Glomerular visceral epithelial cell (primary cell): ENCODE measurements at regions not wholly inside any gene's neighbourhood (a gene's known extent, or its start where the extent isn't known, plus 50 kb on each side); places are given as distances from the start of the nearest gene placed in this dataset.
A peak's percentile ranks its signal among the peaks of the same experiment; 100 is the strongest.

ENCODE experiments used
- DNase-seq: peaks from one replicate; pipeline ENCODE4 v3.0.0-alpha.2; 2016; ENCODE audit errors: extremely low spot score

- DNase-seq: no peak
These were observed 169.5 kb downstream of the DIPK2A start for GRCh38 chr3:144141074-144141473.

DNA sequence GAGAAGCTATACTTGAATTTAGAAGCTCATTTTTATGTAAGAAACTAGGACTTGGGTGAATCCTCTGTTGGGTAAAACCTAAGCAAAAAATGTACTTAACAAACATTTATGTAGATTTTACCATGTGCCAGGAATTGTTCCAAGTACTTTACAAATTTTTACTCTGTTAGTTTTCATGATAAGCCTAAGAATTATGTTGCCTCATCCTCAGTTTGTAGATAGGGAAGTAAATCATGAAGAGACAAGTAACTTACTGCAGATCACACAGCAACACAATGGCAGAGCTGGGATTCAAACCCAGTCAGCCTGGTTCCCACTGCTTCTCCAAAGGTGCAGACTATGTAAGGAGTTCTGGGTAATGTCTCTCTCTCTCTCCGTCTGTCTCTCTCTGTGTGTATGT is 169.9 kb downstream of the DIPK2A start:
- no peak for DNase-seq

- no peak for DNase-seq
These were observed 170.7 kb downstream of the DIPK2A start for GRCh38 chr3:144142151-144142840.

DNA sequence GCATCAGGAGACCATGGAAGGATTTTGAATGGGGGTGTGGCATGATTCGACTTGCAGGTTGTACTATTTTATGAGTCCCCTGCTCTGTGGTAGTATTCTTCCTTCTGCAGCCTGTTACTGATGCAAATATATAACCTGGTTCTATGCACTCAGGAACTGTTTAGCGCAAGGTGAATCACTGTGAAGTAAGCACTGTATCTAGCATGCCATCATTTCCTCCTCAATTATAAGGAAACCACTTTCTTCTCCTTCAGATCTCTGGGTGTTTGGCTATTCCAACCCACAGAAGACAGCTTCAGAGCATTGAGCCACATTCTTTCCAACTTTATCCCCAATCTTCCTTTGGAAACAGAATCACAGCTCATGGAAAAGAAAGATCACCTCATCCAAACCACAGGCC is 176.7 kb downstream of the DIPK2A start:
- no peak for DNase-seq

DNA sequence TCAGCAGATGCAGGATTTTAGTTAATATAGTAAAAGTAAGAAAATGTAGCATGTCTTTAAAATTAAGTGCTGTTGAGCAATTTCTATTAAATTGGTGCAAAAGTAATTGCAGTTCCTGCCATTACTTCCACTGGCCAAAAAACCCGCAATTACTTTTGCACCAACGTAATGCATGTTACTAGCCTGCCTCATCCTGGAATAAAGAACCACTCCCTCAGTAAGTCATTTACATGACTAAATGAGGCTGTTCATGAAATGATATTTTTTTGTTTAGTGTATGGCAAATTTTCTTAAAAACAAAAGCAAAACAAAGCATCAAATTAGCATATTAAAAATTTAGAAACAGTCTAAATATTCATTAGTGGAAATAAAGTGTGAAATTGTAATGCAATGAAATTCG is 180.4 kb downstream of the DIPK2A start:
- no peak for DNase-seq

DNA sequence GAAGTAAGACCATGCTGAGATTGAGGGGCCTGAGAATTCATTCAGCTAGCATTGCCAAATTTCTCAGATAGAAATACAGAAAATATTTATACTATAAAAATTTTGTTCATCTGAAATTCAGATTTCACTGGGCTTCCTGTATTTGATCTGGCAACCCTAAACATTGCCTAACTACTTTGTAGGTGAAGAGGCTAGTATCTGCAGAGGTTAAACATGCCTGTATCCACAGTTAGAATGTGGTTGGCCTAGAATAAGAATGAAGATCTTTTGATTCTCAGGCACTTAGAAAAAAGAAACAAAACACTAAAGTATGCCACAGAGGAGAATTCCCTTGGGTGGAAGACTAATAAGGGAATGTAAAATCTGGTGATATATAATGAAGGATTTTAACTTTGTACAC is 189.0 kb downstream of the DIPK2A start:
- DNase-seq: no peak

DNA sequence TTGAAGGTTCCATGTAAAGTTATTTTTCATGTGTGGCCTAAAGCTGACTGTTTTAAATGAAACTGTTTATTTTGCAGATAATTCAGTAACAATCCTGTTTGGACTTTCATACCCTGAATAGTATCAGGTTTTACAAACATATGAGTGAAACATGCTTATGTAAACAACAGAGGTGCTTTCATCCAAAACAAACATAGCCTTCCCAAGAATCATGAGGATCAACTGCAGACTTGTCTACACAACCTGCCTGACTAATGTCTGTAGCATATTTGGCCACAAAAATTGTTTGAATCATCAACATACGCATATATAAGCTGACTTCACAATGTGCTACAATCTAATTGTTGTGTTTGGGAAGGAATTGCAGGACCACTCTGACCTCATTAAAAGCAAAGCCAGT is 190.4 kb downstream of the DIPK2A start:
- no peak for DNase-seq

- no peak for DNase-seq
These were observed 192.7 kb downstream of the DIPK2A start for GRCh38 chr3:144164352-144164751.

GRCh38 chr3:144165482-144165881 is 193.9 kb downstream of the DIPK2A start:
- no peak for DNase-seq

DNA sequence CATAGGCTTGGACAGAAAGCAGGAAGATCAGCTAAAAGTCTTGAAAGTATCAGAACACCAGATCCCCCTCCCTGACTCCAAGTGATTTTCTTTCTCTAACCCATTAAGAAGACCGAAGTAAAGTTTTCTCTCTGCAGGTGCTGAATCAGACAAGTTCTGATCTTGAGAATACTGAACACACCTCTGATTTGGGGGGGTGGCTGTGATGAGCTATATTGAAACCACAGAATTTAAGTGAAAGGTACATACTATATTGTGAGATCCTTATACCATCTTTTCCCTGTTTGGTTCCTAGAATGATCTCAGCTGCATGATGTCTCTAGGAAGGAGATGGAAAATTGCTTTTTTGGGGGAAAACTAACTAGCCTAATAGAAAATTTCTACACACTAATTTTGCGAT is 196.0 kb downstream of the DIPK2A start:
- DNase-seq: no peak

- DNase-seq: no peak
These were observed 201.9 kb downstream of the DIPK2A start for GRCh38 chr3:144173491-144173890.

- no peak for DNase-seq
These were observed 204.2 kb downstream of the DIPK2A start for GRCh38 chr3:144175644-144176425.

DNA sequence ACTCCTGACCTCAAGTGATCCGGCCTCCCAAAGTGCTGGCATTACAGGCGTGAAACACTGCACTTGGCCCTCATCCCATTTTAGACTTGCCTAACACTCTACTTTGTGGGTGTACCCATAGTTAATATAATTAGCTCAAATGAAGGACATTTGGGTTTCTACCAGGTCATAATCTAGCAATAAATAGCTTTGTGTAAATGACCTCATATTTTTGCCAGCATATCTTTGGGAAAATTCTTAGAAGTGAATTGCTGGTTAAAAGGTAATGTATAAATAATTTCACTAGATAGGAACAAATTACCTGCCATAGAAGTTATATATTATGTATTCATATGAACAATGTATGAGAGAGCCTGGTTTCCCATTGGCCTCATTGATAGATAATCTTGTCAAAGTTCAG is 206.0 kb downstream of the DIPK2A start:
- DNase-seq: no peak

GRCh38 chr3:144178607-144179006 is 207.0 kb downstream of the DIPK2A start:
- DNase-seq: no peak

DNA sequence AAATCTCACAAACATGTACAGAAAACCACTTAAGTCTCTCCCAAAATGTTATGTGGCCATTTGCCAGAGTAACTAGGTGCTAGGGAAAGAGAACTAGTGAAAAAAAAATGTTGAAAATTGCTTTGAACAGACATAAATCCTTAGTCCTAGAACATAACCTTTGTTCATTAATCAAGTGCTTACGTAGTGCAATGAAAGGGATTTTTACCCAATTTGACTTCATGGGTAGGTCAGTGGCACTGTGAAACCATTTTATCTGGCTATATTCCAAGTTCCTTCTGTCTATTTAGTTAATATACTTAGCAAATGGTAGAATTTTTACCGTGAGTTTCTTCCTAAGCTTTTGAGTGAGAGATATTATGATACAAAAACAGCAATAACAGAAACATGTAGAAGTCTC is 209.4 kb downstream of the DIPK2A start:
- DNase-seq: no peak

GRCh38 chr3:144182501-144182900 is 210.9 kb downstream of the DIPK2A start:
- no peak for DNase-seq

- no peak for DNase-seq
These were observed 213.7 kb downstream of the DIPK2A start for GRCh38 chr3:144185276-144185675.

DNA sequence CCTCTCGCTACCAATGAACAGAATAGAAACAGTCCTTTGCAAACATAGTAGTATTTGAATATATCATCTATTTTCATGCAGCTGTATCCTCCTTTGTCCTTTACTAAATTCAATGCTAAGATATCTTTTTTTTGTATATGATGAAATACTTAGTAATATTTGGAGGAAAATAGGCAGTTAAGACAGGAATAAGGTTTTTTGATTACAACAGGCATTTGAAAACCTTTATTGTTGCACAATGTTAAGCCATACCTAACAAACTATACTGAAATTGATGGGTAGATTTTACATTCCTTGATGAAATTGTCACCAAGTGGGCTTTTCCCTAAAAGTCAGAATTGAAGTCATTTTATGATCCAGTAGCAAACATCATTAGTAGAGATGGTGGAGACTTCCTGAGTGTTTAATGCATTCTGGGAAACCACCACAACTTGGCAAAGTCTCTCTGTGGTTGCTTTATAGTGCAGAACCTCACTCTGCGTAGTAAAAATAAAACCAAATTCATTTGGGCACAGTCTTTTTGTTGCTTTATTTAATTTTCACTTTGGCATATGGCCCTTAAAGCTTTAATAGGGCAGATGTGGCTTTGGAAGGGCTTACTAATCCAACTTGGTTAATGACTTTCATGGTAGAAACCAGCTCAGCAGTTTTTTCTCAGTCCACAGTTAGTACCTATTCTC is 216.0 kb downstream of the DIPK2A start:
- DNase-seq: peak; percentile 56

DNA sequence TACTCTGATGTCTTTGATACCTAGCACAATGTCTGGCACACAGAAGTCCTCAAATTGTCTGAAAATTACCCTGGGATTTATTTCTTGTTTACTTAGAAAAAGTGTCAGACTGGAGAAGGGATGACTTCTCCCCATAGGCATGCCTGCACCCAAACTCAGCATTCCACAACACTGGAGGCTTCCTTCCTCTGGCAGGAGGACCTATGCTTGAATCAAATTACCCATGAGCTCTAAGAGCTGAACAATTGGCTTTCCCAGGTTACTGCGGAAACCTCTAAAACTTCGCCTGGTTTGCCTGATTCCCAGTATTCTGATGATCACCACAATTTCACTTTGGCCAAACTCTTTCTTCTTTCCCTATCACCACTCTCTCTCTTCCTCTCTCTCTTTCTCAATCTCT is 217.4 kb downstream of the DIPK2A start:
- DNase-seq: no peak

DNA sequence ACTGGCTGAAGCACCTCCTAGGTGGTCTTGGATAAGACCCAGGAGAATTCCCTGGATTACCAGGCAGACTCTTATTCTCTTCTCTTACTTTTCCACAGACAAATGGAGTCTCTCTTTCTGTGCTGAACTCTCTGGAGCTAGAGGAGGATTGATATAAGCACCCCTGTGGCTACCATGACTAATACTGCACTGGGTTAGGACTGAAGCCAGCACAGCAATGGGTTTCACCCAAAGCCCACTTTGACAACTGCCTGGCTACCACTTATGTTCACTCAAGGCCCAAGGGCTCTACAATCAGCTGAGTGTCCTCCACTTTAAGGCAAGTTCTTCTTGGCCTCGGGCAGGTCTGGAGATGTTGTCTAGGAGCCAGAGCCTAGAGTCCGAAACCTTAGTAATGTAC is 225.5 kb downstream of the DIPK2A start:
- DNase-seq: no peak

DNA sequence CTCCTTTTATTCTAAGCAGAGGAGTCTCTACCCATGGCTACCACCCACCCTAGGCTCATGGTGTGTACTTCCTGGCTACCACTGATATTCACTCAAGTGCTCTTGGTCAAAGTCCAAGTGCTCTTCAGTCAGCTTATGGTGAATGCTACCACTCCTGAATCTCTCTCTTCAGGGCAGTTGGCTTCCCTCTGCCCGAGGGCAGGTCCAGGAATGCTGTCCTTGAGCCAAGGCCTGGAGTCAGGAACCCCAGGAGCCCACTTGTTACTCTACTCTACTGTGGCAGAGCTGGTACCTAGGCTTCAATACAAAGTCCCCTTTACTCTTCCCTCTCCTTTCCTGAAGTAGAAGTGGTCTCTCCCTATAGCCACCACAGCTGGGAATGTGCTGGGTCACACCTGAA is 226.0 kb downstream of the DIPK2A start:
- no peak for DNase-seq

GRCh38 chr3:144200004-144200403 is 228.4 kb downstream of the DIPK2A start:
- DNase-seq: no peak

DNA sequence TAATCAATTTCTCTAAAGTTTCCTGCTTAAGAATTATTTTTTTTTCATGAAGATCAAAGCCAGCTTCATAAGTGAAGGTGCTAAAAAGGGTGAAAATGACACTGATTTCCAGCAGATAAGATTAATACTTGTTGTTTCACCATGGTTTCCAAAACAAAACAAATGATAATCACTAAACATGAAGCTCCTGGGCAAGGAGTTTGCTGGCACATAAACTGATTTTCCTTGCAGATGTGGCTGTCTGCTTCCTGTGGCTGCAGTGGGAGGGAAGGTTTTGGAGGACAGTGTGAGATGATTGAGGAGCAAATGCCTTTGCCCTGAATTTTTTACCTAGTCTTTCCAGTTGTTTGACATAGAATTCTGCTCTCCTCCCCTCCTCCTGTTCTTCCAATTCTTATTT is 228.8 kb downstream of the DIPK2A start:
- no peak for DNase-seq
